Ishikawa (cell line): ENCODE measurements at regions not wholly inside any gene's neighbourhood (a gene's known extent, or its start where the extent isn't known, plus 50 kb on each side); places are given as distances from the start of the nearest gene placed in this dataset.

ENCODE experiments used
- CEBPB ChIP-seq: IDR thresholded peaks from 2 replicates; pipeline ENCODE4 v1.6.1; 2012
- FOXM1 ChIP-seq: IDR thresholded peaks from 2 replicates; pipeline ENCODE4 v1.6.1; 2012; ENCODE audit warnings: low read depth, borderline replicate concordance
- REST ChIP-seq: IDR thresholded peaks from 2 replicates; pipeline ENCODE4 v1.6.1; 2012; ENCODE audit warnings: low read depth, mild to moderate bottlenecking

GRCh38 chr5:129361441-129362025, 98.6 kb upstream of the ADAMTS19 start:
- no peak for TF ChIP-seq CEBPB
- no peak for TF ChIP-seq FOXM1
- no peak for TF ChIP-seq REST
